Calu3 (cell line): ENCODE measurements at regions not wholly inside any gene's neighbourhood (a gene's known extent, or its start where the extent isn't known, plus 50 kb on each side); places are given as distances from the start of the nearest gene placed in this dataset.

ENCODE experiments used
- BruUV-seq: library from RNA; stranded (reverse); fragments of 400-500 nt; replicated peaks from 2 replicates; lab custom pipeline; 2021; lab: Mats Ljungman, UMichigan
- CTCF ChIA-PET: fragments of 300-600 bp; sonication (Branson Sonifier 250); formaldehyde crosslinking; loops from one replicate; lab custom pipeline; 2022; ENCODE audit warnings: antibody characterized with exemption; lab: Charles Lee
- DNase-seq: peaks from one replicate; pipeline ENCODE4 v3.0.0; 2022
- H3K27ac Mint-ChIP-seq: one replicate; pipeline ENCODE4 v1.8.0; 2022; ENCODE audit warnings: mixed read lengths; ENCODE audit not compliant: unreplicated experiment
- H3K27me3 Mint-ChIP-seq: one replicate; pipeline ENCODE4 v1.8.0; 2022; ENCODE audit warnings: mixed read lengths; ENCODE audit not compliant: unreplicated experiment
- H3K36me3 Mint-ChIP-seq: one replicate; pipeline ENCODE4 v1.8.0; 2022; ENCODE audit warnings: mild to moderate bottlenecking, moderate library complexity, mixed read lengths; ENCODE audit not compliant: insufficient read depth, unreplicated experiment
- H3K4me1 Mint-ChIP-seq: one replicate; pipeline ENCODE4 v1.8.0; 2022; ENCODE audit warnings: mild to moderate bottlenecking, low read depth, mixed read lengths; ENCODE audit not compliant: unreplicated experiment
- H3K4me3 Mint-ChIP-seq: one replicate; pipeline ENCODE4 v1.8.0; 2022; ENCODE audit warnings: mild to moderate bottlenecking, low read depth, moderate library complexity, mixed read lengths; ENCODE audit not compliant: unreplicated experiment
- H3K9me3 Mint-ChIP-seq: one replicate; pipeline ENCODE4 v1.8.0; 2022; ENCODE audit warnings: low read depth, mixed read lengths; ENCODE audit not compliant: unreplicated experiment
- CTCF ChIP-seq: fragments of 200-600 bp; IDR thresholded peaks from one replicate; pipeline ENCODE4 v1.8.0; 2022; ENCODE audit warnings: antibody characterized with exemption; ENCODE audit not compliant: unreplicated experiment
- intact Hi-C: fragments of 100-400 bp; cut with micrococcal nuclease; formaldehyde crosslinking; loops from one replicate; pipeline ENCODE4 v1.10.0; 2022; ENCODE audit not compliant: unreplicated experiment

- no peak for DNase-seq
- CTCF ChIA-PET: no interaction called here
- Mint-ChIP-seq H3K27ac (no peak overlapping the region), H3K4me1 (no peaks in the 10 kb centered on the region), H3K27me3 (no peaks in the 10 kb centered on the region), H3K4me3 (no peak overlapping the region), H3K36me3 (no peaks in the 10 kb centered on the region), H3K9me3 (no peaks in the 10 kb centered on the region)
- no peak for TF ChIP-seq CTCF
- no TSS peak for BruUV-seq
- intact Hi-C loops: no loop called here
Measured at GRCh38 chr6:90448836-90449235, 138.0 kb downstream of the MAP3K7 start.

- H3K4me1 Mint-ChIP-seq: no peaks in the 10 kb centered on the region
- no peak for TF ChIP-seq CTCF
- intact Hi-C loops: no loop called here
- H3K4me3 Mint-ChIP-seq: no peak overlapping the region
- no TSS peak for BruUV-seq
- no peaks in the 10 kb centered on the region for H3K36me3 Mint-ChIP-seq
- H3K27ac Mint-ChIP-seq: no peak overlapping the region
- no peak for DNase-seq
- CTCF ChIA-PET: no interaction called here
- no peaks in the 10 kb centered on the region for H3K27me3 Mint-ChIP-seq
- H3K9me3 Mint-ChIP-seq: no peaks in the 10 kb centered on the region
Measured at GRCh38 chr6:90446164-90446563, 140.7 kb downstream of the MAP3K7 start.

GRCh38 chr6:90445533-90446108 lies 141.3 kb downstream of the MAP3K7 start:
- intact Hi-C loops: no loop called here
- CTCF ChIA-PET: no interaction called here
- H3K9me3 Mint-ChIP-seq: no peaks in the 10 kb centered on the region
- TF ChIP-seq CTCF: no peak
- DNase-seq: no peak
- no TSS peak for BruUV-seq
- H3K27me3 Mint-ChIP-seq: no peaks in the 10 kb centered on the region
- H3K27ac Mint-ChIP-seq: no peak overlapping the region
- H3K4me1 Mint-ChIP-seq: no peaks in the 10 kb centered on the region
- H3K4me3 Mint-ChIP-seq: no peak overlapping the region
- H3K36me3 Mint-ChIP-seq: no peaks in the 10 kb centered on the region

GRCh38 chr6:90444160-90444714 lies 142.6 kb downstream of the MAP3K7 start:
- Mint-ChIP-seq H3K27me3 (no peaks in the 10 kb centered on the region), H3K27ac (no peak overlapping the region), H3K36me3 (no peaks in the 10 kb centered on the region), H3K9me3 (no peaks in the 10 kb centered on the region), H3K4me1 (no peaks in the 10 kb centered on the region), H3K4me3 (no peak overlapping the region)
- no TSS peak for BruUV-seq
- TF ChIP-seq CTCF: no peak
- no peak for DNase-seq
- intact Hi-C loops: no loop called here
- CTCF ChIA-PET: interaction anchor here (1.8 kb wide), 1 partner anchor 20 kb away, joined by 4 read pairs; no protein-coding TSS in a partner anchor
